ENCODE measurements at regions not wholly inside any gene's neighbourhood (a gene's known extent, or its start where the extent isn't known, plus 50 kb on each side); places are given as distances from the start of the nearest gene placed in this dataset.

DNA sequence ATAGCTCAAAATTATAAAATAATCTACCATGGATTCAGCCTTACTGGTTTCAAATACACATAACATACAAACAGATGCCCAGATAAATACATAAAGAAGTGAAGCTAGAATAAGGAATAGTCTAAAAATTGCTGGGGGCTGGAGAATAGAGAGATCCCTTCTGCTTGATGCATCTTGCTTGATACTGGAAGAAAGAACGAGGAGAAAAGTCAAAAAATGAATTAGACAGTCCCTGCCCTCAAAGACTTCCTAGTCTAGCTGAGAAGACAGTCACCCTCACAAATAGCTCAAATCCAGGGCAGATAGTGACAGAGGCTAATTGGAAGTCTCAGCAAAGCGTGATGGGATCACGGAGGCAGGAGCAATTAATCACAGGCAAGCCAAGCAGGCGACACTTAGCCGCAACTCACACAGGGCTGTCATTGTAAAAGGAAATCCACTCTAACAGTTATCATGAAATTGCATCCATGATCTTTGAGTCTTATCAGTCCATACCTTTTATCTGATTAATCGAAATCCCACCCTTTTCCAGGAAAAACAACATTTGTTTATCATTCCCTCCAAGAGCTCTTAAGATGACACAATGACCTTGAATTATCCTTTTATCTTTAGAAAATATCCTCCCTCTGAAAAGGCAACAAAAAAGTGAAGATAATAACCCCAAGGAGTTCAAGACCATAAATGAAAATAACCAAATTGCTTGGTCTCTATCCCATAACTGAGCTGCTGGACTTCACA, 59.7 kb upstream of the TIAM1 start:
- H3K36me3 ChIP-seq (ENCODE audit: insufficient read depth, low read length) = no peaks in the 10 kb centered on the region
- no peaks in the 10 kb centered on the region for H3K79me2 ChIP-seq (ENCODE audit: insufficient read depth, low read length)
- no peak overlapping the region for H3K4me2 ChIP-seq (ENCODE audit: insufficient read depth, low read length)
- H3K27me3 ChIP-seq (ENCODE audit: insufficient read depth, low read length) = no peaks in the 10 kb centered on the region
- H3K4me3 ChIP-seq (ENCODE audit: insufficient read depth, low read length) = no peak overlapping the region
- H3K27ac ChIP-seq (ENCODE audit: low read depth, low read length) = no peak overlapping the region
- TF ChIP-seq, protein P1, sequence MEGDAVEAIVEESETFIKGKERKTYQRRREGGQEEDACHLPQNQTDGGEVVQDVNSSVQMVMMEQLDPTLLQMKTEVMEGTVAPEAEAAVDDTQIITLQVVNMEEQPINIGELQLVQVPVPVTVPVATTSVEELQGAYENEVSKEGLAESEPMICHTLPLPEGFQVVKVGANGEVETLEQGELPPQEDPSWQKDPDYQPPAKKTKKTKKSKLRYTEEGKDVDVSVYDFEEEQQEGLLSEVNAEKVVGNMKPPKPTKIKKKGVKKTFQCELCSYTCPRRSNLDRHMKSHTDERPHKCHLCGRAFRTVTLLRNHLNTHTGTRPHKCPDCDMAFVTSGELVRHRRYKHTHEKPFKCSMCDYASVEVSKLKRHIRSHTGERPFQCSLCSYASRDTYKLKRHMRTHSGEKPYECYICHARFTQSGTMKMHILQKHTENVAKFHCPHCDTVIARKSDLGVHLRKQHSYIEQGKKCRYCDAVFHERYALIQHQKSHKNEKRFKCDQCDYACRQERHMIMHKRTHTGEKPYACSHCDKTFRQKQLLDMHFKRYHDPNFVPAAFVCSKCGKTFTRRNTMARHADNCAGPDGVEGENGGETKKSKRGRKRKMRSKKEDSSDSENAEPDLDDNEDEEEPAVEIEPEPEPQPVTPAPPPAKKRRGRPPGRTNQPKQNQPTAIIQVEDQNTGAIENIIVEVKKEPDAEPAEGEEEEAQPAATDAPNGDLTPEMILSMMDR (IDR thresholded peaks at IDR 0.05; ENCODE audit: extremely low read depth, low read depth, low read length) = no peak
- no peak for DNase-seq (ENCODE audit: insufficient read length, low spot score, missing footprints)
- H3K4me1 ChIP-seq (ENCODE audit: insufficient read depth, low read length) = peaks cover 5% of the 10 kb centered on the region
- no peaks in the 10 kb centered on the region for H3K9me3 ChIP-seq (ENCODE audit: low read depth, low read length)
- no peaks in the 10 kb centered on the region for H4K20me1 ChIP-seq (ENCODE audit: insufficient read depth, low read length)
- H2AFZ ChIP-seq (ENCODE audit: low read length) = no peak overlapping the region

DNA sequence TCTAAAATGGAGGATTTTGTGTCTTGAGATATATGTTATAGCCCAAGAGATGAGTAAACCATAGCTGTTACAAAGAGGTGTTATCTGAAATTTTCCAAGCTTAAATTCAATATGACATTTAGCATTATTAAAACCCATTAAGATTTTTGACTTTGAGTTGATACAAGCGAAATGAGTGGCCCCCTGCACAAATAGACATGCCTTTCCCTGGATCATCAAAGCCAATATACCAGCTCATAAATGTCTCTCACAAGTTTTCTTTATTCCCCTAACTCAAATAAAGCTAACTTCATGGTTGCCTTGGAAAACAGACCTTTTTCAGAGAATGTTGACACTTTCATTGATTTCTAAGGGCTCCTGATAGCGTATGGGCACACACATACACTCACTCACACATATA, 55.5 kb upstream of the TIAM1 start:
- H3K9me3 ChIP-seq (ENCODE audit: low read depth, low read length) = no peaks in the 10 kb centered on the region
- peaks cover 3% of the 10 kb centered on the region for H3K27me3 ChIP-seq (ENCODE audit: insufficient read depth, low read length)
- no peaks in the 10 kb centered on the region for H3K4me1 ChIP-seq (ENCODE audit: insufficient read depth, low read length)
- DNase-seq (ENCODE audit: insufficient read length, low spot score, missing footprints) = no peak
- H3K4me3 ChIP-seq (ENCODE audit: insufficient read depth, low read length) = no peak overlapping the region
- no peaks in the 10 kb centered on the region for H4K20me1 ChIP-seq (ENCODE audit: insufficient read depth, low read length)
- H2AFZ ChIP-seq (ENCODE audit: low read length) = no peak overlapping the region
- H3K4me2 ChIP-seq (ENCODE audit: insufficient read depth, low read length) = no peak overlapping the region
- no peaks in the 10 kb centered on the region for H3K79me2 ChIP-seq (ENCODE audit: insufficient read depth, low read length)
- H3K27ac ChIP-seq (ENCODE audit: low read depth, low read length) = no peak overlapping the region
- TF ChIP-seq, protein P1 (IDR thresholded peaks at IDR 0.05; ENCODE audit: extremely low read depth, low read depth, low read length) = no peak
- no peaks in the 10 kb centered on the region for H3K36me3 ChIP-seq (ENCODE audit: insufficient read depth, low read length)

DNA sequence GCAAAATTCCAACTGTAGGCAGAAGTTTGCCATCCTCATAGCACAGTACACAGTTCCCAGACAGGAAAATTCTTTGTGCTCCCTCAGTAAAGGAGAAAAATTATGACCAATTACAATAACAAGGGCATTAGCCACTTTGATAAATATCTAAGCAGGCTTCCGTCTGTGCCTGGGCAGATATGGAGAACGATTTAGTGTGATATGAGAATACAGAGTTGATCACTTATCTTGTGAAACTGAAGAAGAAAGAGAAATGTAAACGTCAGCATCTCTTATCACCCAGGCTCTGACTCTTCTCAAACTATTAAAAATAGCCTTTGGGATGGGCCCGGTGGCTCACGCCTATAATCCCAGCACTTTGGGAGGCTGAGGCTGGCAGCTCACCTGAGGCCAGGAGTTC, 54.5 kb upstream of the TIAM1 start:
- no peak overlapping the region for H3K27ac ChIP-seq (ENCODE audit: low read depth, low read length)
- no peak overlapping the region for H2AFZ ChIP-seq (ENCODE audit: low read length)
- no peaks in the 10 kb centered on the region for H3K79me2 ChIP-seq (ENCODE audit: insufficient read depth, low read length)
- H3K27me3 ChIP-seq (ENCODE audit: insufficient read depth, low read length) = peaks cover 3% of the 10 kb centered on the region
- no peaks in the 10 kb centered on the region for H3K36me3 ChIP-seq (ENCODE audit: insufficient read depth, low read length)
- H4K20me1 ChIP-seq (ENCODE audit: insufficient read depth, low read length) = no peaks in the 10 kb centered on the region
- no peak overlapping the region for H3K4me3 ChIP-seq (ENCODE audit: insufficient read depth, low read length)
- no peak for DNase-seq (ENCODE audit: insufficient read length, low spot score, missing footprints)
- H3K4me2 ChIP-seq (ENCODE audit: insufficient read depth, low read length) = no peak overlapping the region
- H3K4me1 ChIP-seq (ENCODE audit: insufficient read depth, low read length) = no peaks in the 10 kb centered on the region
- TF ChIP-seq, protein P1 (IDR thresholded peaks at IDR 0.05; ENCODE audit: extremely low read depth, low read depth, low read length) = no peak
- H3K9me3 ChIP-seq (ENCODE audit: low read depth, low read length) = no peaks in the 10 kb centered on the region

DNA sequence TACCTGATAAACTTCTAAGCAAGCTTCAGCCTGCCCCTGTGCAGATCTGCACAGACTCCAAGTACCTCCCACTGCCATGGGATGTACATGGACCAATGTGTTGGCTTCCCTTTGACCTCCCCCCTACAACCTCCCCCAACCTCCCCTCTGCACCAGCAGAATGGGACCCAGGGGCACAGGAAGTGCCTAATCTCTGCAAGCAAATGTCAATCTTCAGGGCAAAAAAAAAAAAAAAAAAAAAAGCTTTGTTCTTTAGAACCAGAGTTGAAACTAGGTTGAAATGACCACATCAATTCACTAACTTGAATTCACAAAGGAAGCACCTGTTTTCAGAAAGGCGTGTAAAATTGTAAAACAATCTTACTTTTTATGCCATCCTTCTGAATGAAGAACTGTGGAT, 53.9 kb upstream of the TIAM1 start:
- no peak for DNase-seq (ENCODE audit: insufficient read length, low spot score, missing footprints)
- H3K27ac ChIP-seq (ENCODE audit: low read depth, low read length) = no peak overlapping the region
- H3K27me3 ChIP-seq (ENCODE audit: insufficient read depth, low read length) = peaks cover 3% of the 10 kb centered on the region
- no peak overlapping the region for H3K4me3 ChIP-seq (ENCODE audit: insufficient read depth, low read length)
- no peaks in the 10 kb centered on the region for H3K9me3 ChIP-seq (ENCODE audit: low read depth, low read length)
- TF ChIP-seq, protein P1 (IDR thresholded peaks at IDR 0.05; ENCODE audit: extremely low read depth, low read depth, low read length) = no peak
- H3K4me2 ChIP-seq (ENCODE audit: insufficient read depth, low read length) = no peak overlapping the region
- H4K20me1 ChIP-seq (ENCODE audit: insufficient read depth, low read length) = no peaks in the 10 kb centered on the region
- no peaks in the 10 kb centered on the region for H3K36me3 ChIP-seq (ENCODE audit: insufficient read depth, low read length)
- no peak overlapping the region for H2AFZ ChIP-seq (ENCODE audit: low read length)
- H3K79me2 ChIP-seq (ENCODE audit: insufficient read depth, low read length) = no peaks in the 10 kb centered on the region
- H3K4me1 ChIP-seq (ENCODE audit: insufficient read depth, low read length) = no peaks in the 10 kb centered on the region
